ENCODE measurements at regions not wholly inside any gene's neighbourhood (a gene's known extent, or its start where the extent isn't known, plus 50 kb on each side); places are given as distances from the start of the nearest gene placed in this dataset.

DNA sequence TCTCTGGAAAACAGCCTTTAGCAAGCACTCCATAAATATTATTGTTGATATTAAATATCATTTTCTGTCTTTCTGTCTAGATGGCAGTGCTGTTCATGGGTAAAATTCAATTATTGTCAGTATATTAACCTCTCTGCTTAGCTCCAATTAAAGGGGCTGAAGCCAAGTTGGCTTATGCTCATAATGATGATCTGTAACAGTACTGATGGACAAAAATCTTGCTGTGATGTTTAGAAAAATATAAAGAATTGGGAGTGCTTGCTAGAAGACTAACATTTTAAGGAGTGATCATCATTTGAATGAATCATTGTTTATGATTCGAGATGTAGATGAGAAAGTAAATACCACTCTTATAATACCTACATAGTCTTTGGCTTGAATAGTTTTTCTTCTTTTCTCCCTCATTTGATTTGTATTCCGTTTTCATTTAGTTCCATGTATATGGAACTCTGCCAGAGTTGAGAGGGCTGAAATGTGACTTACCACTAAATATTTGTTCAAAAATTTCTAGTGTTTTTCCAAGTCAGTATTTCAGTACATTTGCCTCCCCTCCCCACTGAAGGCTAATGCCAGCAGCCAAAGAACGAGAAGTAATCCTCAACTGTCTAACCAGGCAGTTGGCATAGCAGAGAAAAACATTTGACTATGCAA is 538.3 kb downstream of the CSNK1G3 start:
- POLR2A ChIA-PET (ENCODE audit: partially characterized antibody), result interaction anchor here (0.6 kb wide), 1 partner anchor 414 kb away, joined by 3 read pairs; no protein-coding TSS in a partner anchor
- Histone ChIP-seq H2BK120ac (replicated peaks; ENCODE audit: low read depth, low read length) (no peak overlapping the region), H2BK5ac (ENCODE audit: low read depth, low read length) (no peak overlapping the region), H3K4me1 (replicated peaks in 1 of 4; ENCODE audit: control insufficient read depth in 3 of 4, insufficient read depth in 4 of 4, low read length in 3 of 4) (no peaks in the 10 kb centered on the region), H3K79me1 (ENCODE audit: low read depth, low read length) (no peaks in the 10 kb centered on the region), H3K23ac (ENCODE audit: insufficient read length) (no peak overlapping the region), H3K9me3 (ENCODE audit: insufficient read depth in 2 of 2, low read depth in 1 of 2, low read length in 1 of 2) (no peaks in the 10 kb centered on the region), H3K4me2 (ENCODE audit: insufficient read depth in 1 of 2, low read depth in 2 of 2, low read length in 2 of 2) (no peak overlapping the region), H3K56ac (replicated peaks; ENCODE audit: insufficient read length, low read depth, low read length) (no peak overlapping the region), H2BK20ac (ENCODE audit: low read length) (no peak overlapping the region), H4K5ac (ENCODE audit: insufficient read length, low read depth, low read length) (no peak overlapping the region), H3K4ac (replicated peaks; ENCODE audit: insufficient read length, low read depth, low read length) (no peak overlapping the region), H3K23me2 (ENCODE audit: low read depth, low read length) (no peaks in the 10 kb centered on the region), H2BK12ac (ENCODE audit: low read depth, low read length) (no peak overlapping the region), H3K36me3 (ENCODE audit: control insufficient read depth in 2 of 4, insufficient read depth in 4 of 4, low read length in 3 of 4) (no peaks in the 10 kb centered on the region), H3K79me2 (ENCODE audit: control insufficient read depth in 1 of 2, insufficient read depth in 2 of 2, low read length in 2 of 2) (no peaks in the 10 kb centered on the region), H4K8ac (ENCODE audit: extremely low read depth, insufficient read depth, low read length) (no peak overlapping the region), H3K27me3 (replicated peaks in 1 of 4; ENCODE audit: control insufficient read depth in 3 of 4, extremely low read depth in 1 of 4, insufficient read depth in 3 of 4, low read length in 3 of 4) (no peaks in the 10 kb centered on the region), H2AFZ (ENCODE audit: low read length) (no peak overlapping the region), H3K4me3 (ENCODE audit: extremely low read depth in 1 of 4, insufficient read depth in 2 of 4, low read depth in 3 of 4, low read length in 4 of 4) (no peak overlapping the region), H3K18ac (ENCODE audit: extremely low read depth, low read length) (no peak overlapping the region), H4K91ac (replicated peaks; ENCODE audit: insufficient read length, low read length) (no peak overlapping the region), H4K20me1 (replicated peaks in 1 of 2; ENCODE audit: control insufficient read depth in 1 of 2, insufficient read depth in 2 of 2, low read length in 2 of 2) (no peaks in the 10 kb centered on the region), H3K9ac (replicated peaks in 1 of 4; ENCODE audit: extremely low read depth in 1 of 4, low read depth in 3 of 4, low read length in 3 of 4) (no peak overlapping the region), H2BK15ac (ENCODE audit: low read length) (no peak overlapping the region), H3K27ac (ENCODE audit: low read depth, low read length) (no peak overlapping the region), H2AK5ac (ENCODE audit: low read depth, low read length) (no peak overlapping the region), H3K14ac (ENCODE audit: insufficient read length) (no peak overlapping the region)
- DNase-seq (ENCODE audit: low read depth in 1 of 2, low spot score in 2 of 2), result no peak
- CTCF ChIA-PET (ENCODE audit: partially characterized antibody), result no interaction called here
- FAIRE-seq, result no peak
- no peak for TF ChIP-seq SIN3A (conservative IDR thresholded peaks at IDR 0.05 in 1 of 2, IDR thresholded peaks at IDR 0.05 in 1 of 2; ENCODE audit: low read depth in 1 of 2, low read length in 2 of 2)
- TF ChIP-seq TAF7 (optimal IDR thresholded peaks at IDR 0.05; ENCODE audit: borderline replicate concordance, low read depth, low read length), result no peak
- TF ChIP-seq NRF1 (IDR thresholded peaks at IDR 0.05; ENCODE audit: low read depth, low read length), result no peak
- no peak for TF ChIP-seq BRCA1 (IDR thresholded peaks at IDR 0.05; ENCODE audit: low read depth, low read length)
- TF ChIP-seq NANOG (IDR thresholded peaks at IDR 0.05; ENCODE audit: insufficient read depth, low read depth, low read length, poor library complexity, severe bottlenecking), result no peak
- no peak for TF ChIP-seq GABPA (IDR thresholded peaks at IDR 0.05; ENCODE audit: borderline replicate concordance, insufficient read depth, low read length)
- TF ChIP-seq SIX5 (IDR thresholded peaks at IDR 0.05; ENCODE audit: low read depth, low read length), result no peak
- no peak for TF ChIP-seq RFX5 (IDR thresholded peaks at IDR 0.05; ENCODE audit: borderline replicate concordance, low read depth, low read length)
- 89% methylated on average over 3 of the region's 3 CpGs; no CpG with 5 or more reads in 1 of the 2 experiments for WGBS, 2 experiments (ENCODE audit: extremely low coverage in 1 of 2, insufficient coverage in 1 of 2, insufficient read length in 1 of 2, insufficient replicate concordance in 2 of 2, low coverage in 1 of 2, low lambda C conversion rate in 2 of 2, missing lambda C conversion rate in 1 of 2)

All from H1 (cell line).